GM19023 (cell line): ENCODE measurements at regions not wholly inside any gene's neighbourhood (a gene's known extent, or its start where the extent isn't known, plus 50 kb on each side); places are given as distances from the start of the nearest gene placed in this dataset.

ENCODE experiments used
- ATAC-seq: cut with Tn5 transposase; IDR thresholded peaks from one replicate; pipeline ENCODE4 v1.9.1; 2021; ENCODE audit warnings: mild to moderate bottlenecking, moderate library complexity; ENCODE audit not compliant: unreplicated experiment

GRCh38 chr1:65670518-65670917 lies 122.2 kb upstream of the PDE4B start:
- ATAC-seq, result no peak

- ATAC-seq, result no peak
Observed at GRCh38 chr1:65674522-65674921, 118.2 kb upstream of the PDE4B start.

GRCh38 chr1:65679773-65680172 lies 112.9 kb upstream of the PDE4B start:
- no peak for ATAC-seq

- ATAC-seq, result no peak
Observed at GRCh38 chr1:65681096-65681495, 111.6 kb upstream of the PDE4B start.

- ATAC-seq, result peak; percentile 87
Observed at GRCh38 chr1:65687428-65688214, 105.1 kb upstream of the PDE4B start.

GRCh38 chr1:65688215-65688566 lies 104.5 kb upstream of the PDE4B start:
- ATAC-seq, result no peak

- no peak for ATAC-seq
Observed at GRCh38 chr1:65688848-65689247, 103.8 kb upstream of the PDE4B start.

- no peak for ATAC-seq
Observed at GRCh38 chr1:65691152-65691900, 101.4 kb upstream of the PDE4B start.

GRCh38 chr1:65691972-65692371 lies 100.7 kb upstream of the PDE4B start:
- no peak for ATAC-seq

- no peak for ATAC-seq
Observed at GRCh38 chr1:65694126-65694525, 98.6 kb upstream of the PDE4B start.

- ATAC-seq, result no peak
Observed at GRCh38 chr1:65694933-65695332, 97.8 kb upstream of the PDE4B start.

GRCh38 chr1:65698590-65698989 lies 94.1 kb upstream of the PDE4B start:
- no peak for ATAC-seq

GRCh38 chr1:65703853-65704252 lies 88.8 kb upstream of the PDE4B start:
- peak; percentile 54 for ATAC-seq

- ATAC-seq, result peak; percentile 46
Observed at GRCh38 chr1:65704318-65704717, 88.4 kb upstream of the PDE4B start.

GRCh38 chr1:65717815-65718454 lies 74.8 kb upstream of the PDE4B start:
- ATAC-seq, result no peak

GRCh38 chr1:65719391-65719790 lies 73.3 kb upstream of the PDE4B start:
- no peak for ATAC-seq

GRCh38 chr1:65722461-65722860 lies 70.2 kb upstream of the PDE4B start:
- no peak for ATAC-seq

GRCh38 chr1:65724151-65724550 lies 68.5 kb upstream of the PDE4B start:
- ATAC-seq, result no peak

GRCh38 chr1:65725064-65725463 lies 67.6 kb upstream of the PDE4B start:
- ATAC-seq, result no peak

- no peak for ATAC-seq
Observed at GRCh38 chr1:65728504-65728903, 64.2 kb upstream of the PDE4B start.

- no peak for ATAC-seq
Observed at GRCh38 chr1:65729259-65729658, 63.4 kb upstream of the PDE4B start.

GRCh38 chr1:65734979-65735378 lies 57.7 kb upstream of the PDE4B start:
- ATAC-seq, result no peak
